AG04450 (cell line): ENCODE measurements at regions not wholly inside any gene's neighbourhood (a gene's known extent, or its start where the extent isn't known, plus 50 kb on each side); places are given as distances from the start of the nearest gene placed in this dataset.

Experiments used
- CTCF ChIA-PET: fragments of 300-600, 350-600 bp; formaldehyde crosslinking; extraction: SDS; loops from one replicate; lab custom pipeline; 2022; ENCODE audit warnings: antibody characterized with exemption, inconsistent platforms; lab: Charles Lee
- POLR2A ChIA-PET: fragments of 350-600 bp; formaldehyde crosslinking; extraction: SDS; loops from one replicate; lab custom pipeline; 2021; ENCODE audit warnings: antibody characterized with exemption, inconsistent platforms; lab: Yijun Ruan, JAX
- DNase-seq: peaks from one replicate; pipeline ENCODE4 v3.0.0-alpha.2; 2011; ENCODE audit warnings: low read depth, low spot score
- H3K27ac ChIP-seq: one replicate; pipeline ENCODE4 v1.5.1; 2012; ENCODE audit warnings: low read depth, low read length, control low read depth
- H3K27me3 ChIP-seq: one replicate; pipeline ENCODE4 v1.6.0; 2012; ENCODE audit warnings: low read length; ENCODE audit not compliant: control insufficient read depth, insufficient read depth
- H3K4me3 ChIP-seq: 2 replicates; pipeline ENCODE4 v1.5.1; 2011; ENCODE audit warnings: mild to moderate bottlenecking, low read depth, low read length, control low read depth
- H3K9me3 ChIP-seq: 2 replicates; pipeline ENCODE4 v1.5.1; 2012; ENCODE audit warnings: low read length; ENCODE audit not compliant: control insufficient read depth, insufficient read depth
- CTCF ChIP-seq: IDR thresholded peaks from 2 replicates; pipeline ENCODE4 v1.5.1; 2011; ENCODE audit warnings: low read depth, low read length, control low read depth, inconsistent platforms

- no peak for TF ChIP-seq CTCF
- Histone ChIP-seq H3K27ac (no peak overlapping the region), H3K27me3 (peaks cover 3% of the 10 kb centered on the region), H3K9me3 (no peaks in the 10 kb centered on the region), H3K4me3 (no peak overlapping the region)
- ChIA-PET POLR2A (no interaction called here), CTCF (no interaction called here)
- DNase-seq = no peak
Observed at GRCh38 chr17:5677620-5678019, 93.3 kb upstream of the NLRP1 start.

GRCh38 chr17:5678171-5678570, 93.9 kb upstream of the NLRP1 start:
- CTCF ChIA-PET = no interaction called here
- TF ChIP-seq CTCF = no peak
- POLR2A ChIA-PET = no interaction called here
- Histone ChIP-seq H3K9me3 (no peaks in the 10 kb centered on the region), H3K27me3 (peaks cover 3% of the 10 kb centered on the region), H3K4me3 (no peak overlapping the region), H3K27ac (no peak overlapping the region)
- DNase-seq = no peak

- Histone ChIP-seq H3K27me3 (peaks cover 3% of the 10 kb centered on the region), H3K9me3 (no peaks in the 10 kb centered on the region), H3K4me3 (no peak overlapping the region), H3K27ac (no peak overlapping the region)
- DNase-seq = no peak
- ChIA-PET CTCF (no interaction called here), POLR2A (no interaction called here)
- no peak for TF ChIP-seq CTCF
Observed at GRCh38 chr17:5680766-5681165, 96.5 kb upstream of the NLRP1 start.

GRCh38 chr17:5683241-5683640, 98.9 kb upstream of the NLRP1 start:
- DNase-seq = no peak
- POLR2A ChIA-PET = no interaction called here
- Histone ChIP-seq H3K27ac (no peak overlapping the region), H3K4me3 (no peak overlapping the region), H3K9me3 (no peaks in the 10 kb centered on the region), H3K27me3 (peaks cover 1% of the 10 kb centered on the region)
- TF ChIP-seq CTCF = no peak
- CTCF ChIA-PET = no interaction called here

GRCh38 chr17:5686074-5686635, 101.8 kb upstream of the NLRP1 start:
- ChIA-PET CTCF (no interaction called here), POLR2A (no interaction called here)
- TF ChIP-seq CTCF = no peak
- Histone ChIP-seq H3K9me3 (no peaks in the 10 kb centered on the region), H3K4me3 (no peak overlapping the region), H3K27me3 (no peaks in the 10 kb centered on the region), H3K27ac (no peak overlapping the region)
- no peak for DNase-seq
